ENCODE measurements at regions not wholly inside any gene's neighbourhood (a gene's known extent, or its start where the extent isn't known, plus 50 kb on each side); places are given as distances from the start of the nearest gene placed in this dataset.
A peak's percentile ranks its signal among the peaks of the same experiment; 100 is the strongest.

GRCh38 chr1:208387908-208388811, 144.0 kb upstream of the PLXNA2 start:
- DNase-seq (ENCODE audit: insufficient read length) (no peak), FAIRE-seq (no peak)
- TF ChIP-seq POLR2A (IDR thresholded peaks at IDR 0.05; ENCODE audit: low read depth, low read length) (no peak), TAF1 (IDR thresholded peaks at IDR 0.05; ENCODE audit: borderline replicate concordance, low read depth, low read length) (no peak), POLR2AphosphoS5 (IDR thresholded peaks at IDR 0.05; ENCODE audit: low read depth, low read length) (no peak)

DNA sequence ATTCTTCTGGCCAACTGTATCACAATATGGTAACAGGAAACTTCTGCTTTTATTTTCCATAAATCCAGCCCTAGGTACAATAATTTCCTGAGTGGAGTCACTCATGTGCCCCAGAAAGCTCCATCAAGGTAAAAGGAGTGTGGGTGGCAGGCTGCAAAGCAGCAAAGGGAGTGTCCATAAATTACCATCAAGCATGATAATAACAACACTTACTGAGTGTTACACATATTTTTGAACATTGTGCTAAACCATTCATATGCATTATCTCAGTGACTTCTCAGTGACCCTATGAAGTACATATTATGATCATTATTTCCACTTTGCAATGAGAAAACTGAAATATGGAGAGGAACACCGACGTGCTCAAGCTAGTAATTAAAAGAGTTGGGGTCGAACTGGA, 149.2 kb upstream of the PLXNA2 start:
- FAIRE-seq (no peak), DNase-seq (ENCODE audit: insufficient read length) (no peak)
- no peak for TF ChIP-seq POLR2AphosphoS5 (IDR thresholded peaks at IDR 0.05; ENCODE audit: low read depth, low read length)
- no peak for TF ChIP-seq TAF1 (IDR thresholded peaks at IDR 0.05; ENCODE audit: borderline replicate concordance, low read depth, low read length)
- no peak for TF ChIP-seq POLR2A (IDR thresholded peaks at IDR 0.05; ENCODE audit: low read depth, low read length)

DNA sequence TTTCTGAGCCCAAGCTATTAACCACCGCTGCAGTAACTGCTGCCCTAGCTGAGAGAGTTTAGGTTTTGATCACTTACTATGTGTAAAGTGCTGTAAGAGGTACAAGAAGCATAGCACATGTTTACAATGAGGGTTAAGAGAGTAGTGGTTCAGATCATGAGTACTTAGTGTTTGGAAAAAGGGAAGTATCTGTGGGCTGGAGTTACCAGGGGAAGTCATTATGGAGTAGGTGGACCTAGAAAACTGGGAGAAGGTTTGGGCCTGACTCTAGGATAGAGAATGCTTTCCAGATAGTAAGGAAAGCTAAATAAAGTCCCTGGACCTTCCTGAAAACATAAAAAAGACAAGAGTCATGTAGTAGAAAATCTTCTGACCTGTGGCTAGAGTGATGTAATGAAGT, 149.6 kb upstream of the PLXNA2 start:
- DNase-seq (ENCODE audit: insufficient read length) (no peak), FAIRE-seq (no peak)
- TF ChIP-seq TAF1 (IDR thresholded peaks at IDR 0.05; ENCODE audit: borderline replicate concordance, low read depth, low read length), result no peak
- TF ChIP-seq POLR2AphosphoS5 (IDR thresholded peaks at IDR 0.05; ENCODE audit: low read depth, low read length), result no peak
- no peak for TF ChIP-seq POLR2A (IDR thresholded peaks at IDR 0.05; ENCODE audit: low read depth, low read length)

GRCh38 chr1:208397286-208397685, 153.1 kb upstream of the PLXNA2 start:
- DNase-seq (ENCODE audit: insufficient read length) (no peak), FAIRE-seq (no peak)
- TF ChIP-seq POLR2AphosphoS5 (IDR thresholded peaks at IDR 0.05; ENCODE audit: low read depth, low read length) (no peak), POLR2A (IDR thresholded peaks at IDR 0.05; ENCODE audit: low read depth, low read length) (no peak), TAF1 (IDR thresholded peaks at IDR 0.05; ENCODE audit: borderline replicate concordance, low read depth, low read length) (no peak)

DNA sequence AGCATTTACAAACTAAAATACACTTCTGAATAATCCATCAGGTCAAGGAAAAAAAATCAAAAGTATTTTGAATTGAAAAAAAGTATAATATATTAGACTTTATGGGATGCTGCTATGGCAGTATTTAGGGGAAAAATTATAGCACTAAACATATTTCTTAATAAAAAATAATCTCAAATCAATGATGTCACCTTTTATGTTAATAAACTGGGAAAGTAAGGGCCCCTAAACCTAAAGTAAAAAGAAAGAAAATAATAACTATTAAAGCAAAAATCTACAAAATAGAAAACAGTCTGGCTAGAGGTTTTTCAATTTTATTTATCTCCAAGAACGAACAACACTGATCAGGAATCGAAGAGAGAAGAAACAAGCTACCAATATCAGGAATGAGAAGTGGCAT, 160.8 kb upstream of the PLXNA2 start:
- FAIRE-seq, result no peak

GRCh38 chr1:208409176-208409575, 165.0 kb upstream of the PLXNA2 start:
- no peak for FAIRE-seq
- no peak for DNase-seq (ENCODE audit: insufficient read length)
- no peak for TF ChIP-seq TAF1 (IDR thresholded peaks at IDR 0.05; ENCODE audit: borderline replicate concordance, low read depth, low read length)
- no peak for TF ChIP-seq POLR2AphosphoS5 (IDR thresholded peaks at IDR 0.05; ENCODE audit: low read depth, low read length)

More for the DNA sequence above, 160.8 kb upstream of the PLXNA2 start:
- DNase-seq (ENCODE audit: insufficient read length), result no peak
- TF ChIP-seq POLR2AphosphoS5 (IDR thresholded peaks at IDR 0.05; ENCODE audit: low read depth, low read length) (no peak), POLR2A (IDR thresholded peaks at IDR 0.05; ENCODE audit: low read depth, low read length) (no peak), TAF1 (IDR thresholded peaks at IDR 0.05; ENCODE audit: borderline replicate concordance, low read depth, low read length) (no peak)

DNA sequence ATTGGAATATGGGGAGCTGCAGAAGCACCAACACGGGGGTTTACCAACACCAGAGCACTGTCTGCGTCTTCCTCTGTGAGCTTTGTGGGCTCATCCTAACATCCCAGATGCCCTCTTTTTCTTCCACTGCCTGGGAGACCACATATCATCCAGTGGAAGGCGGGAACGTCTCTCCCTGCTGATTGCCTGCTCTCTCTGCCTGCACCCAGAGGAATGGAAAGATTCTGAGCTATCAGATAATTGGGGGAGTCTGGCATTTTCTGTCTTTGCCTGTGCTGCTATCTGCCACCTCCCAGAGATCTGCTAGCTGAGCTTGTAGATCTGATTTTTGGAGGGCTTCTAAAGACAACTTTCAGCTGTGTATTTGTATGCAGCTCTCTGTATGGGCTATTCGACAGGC, 166.2 kb upstream of the PLXNA2 start:
- DNase-seq (ENCODE audit: insufficient read length), result no peak
- no peak for FAIRE-seq
- no peak for TF ChIP-seq TAF1 (IDR thresholded peaks at IDR 0.05; ENCODE audit: borderline replicate concordance, low read depth, low read length)
- TF ChIP-seq POLR2AphosphoS5 (IDR thresholded peaks at IDR 0.05; ENCODE audit: low read depth, low read length), result no peak
- no peak for TF ChIP-seq POLR2A (IDR thresholded peaks at IDR 0.05; ENCODE audit: low read depth, low read length)

DNA sequence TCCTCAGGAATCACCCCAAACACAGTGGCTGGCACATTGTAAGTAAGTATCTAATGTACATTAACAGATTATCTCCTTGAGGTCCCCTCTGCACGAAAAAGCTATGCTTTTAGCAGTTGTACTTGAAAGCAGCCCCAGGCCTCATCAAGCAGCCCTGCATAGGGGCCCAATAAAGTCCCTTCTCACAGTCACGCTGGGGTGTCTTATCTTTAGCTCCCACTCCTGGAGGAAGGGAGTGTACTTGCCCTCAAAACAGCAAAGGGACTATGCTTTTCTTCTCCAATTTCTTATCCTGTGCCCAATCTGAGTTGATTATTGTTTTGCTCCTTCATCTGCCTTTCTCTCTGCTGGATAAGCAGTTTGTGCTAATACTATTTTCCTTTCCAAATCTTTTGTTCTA, 168.8 kb upstream of the PLXNA2 start:
- TF ChIP-seq POLR2AphosphoS5 (IDR thresholded peaks at IDR 0.05; ENCODE audit: low read depth, low read length) (no peak), POLR2A (IDR thresholded peaks at IDR 0.05; ENCODE audit: low read depth, low read length) (no peak), TAF1 (IDR thresholded peaks at IDR 0.05; ENCODE audit: borderline replicate concordance, low read depth, low read length) (no peak)
- DNase-seq (ENCODE audit: insufficient read length), result no peak
- no peak for FAIRE-seq

DNA sequence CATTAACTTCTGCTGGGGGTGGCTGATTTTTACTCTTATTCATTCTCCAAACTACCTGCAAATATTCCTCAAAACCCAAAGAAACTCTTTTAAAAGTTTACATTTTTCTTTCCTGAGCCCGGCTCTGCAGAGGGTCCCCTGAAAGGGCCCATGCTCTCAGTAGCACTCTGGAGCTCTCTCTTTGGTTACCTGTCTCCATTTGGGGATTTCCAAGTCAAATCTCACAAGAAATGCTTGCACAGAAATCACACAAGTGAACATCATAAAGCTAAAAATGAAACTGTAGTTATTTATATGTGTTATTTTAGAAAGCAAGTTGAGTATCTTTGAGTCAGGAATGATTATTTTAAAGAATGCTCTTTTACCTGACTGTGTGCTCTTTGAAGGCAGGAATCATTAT, 174.5 kb upstream of the PLXNA2 start:
- TF ChIP-seq POLR2A (IDR thresholded peaks at IDR 0.05; ENCODE audit: low read depth, low read length) (no peak), TAF1 (IDR thresholded peaks at IDR 0.05; ENCODE audit: borderline replicate concordance, low read depth, low read length) (no peak), POLR2AphosphoS5 (IDR thresholded peaks at IDR 0.05; ENCODE audit: low read depth, low read length) (no peak)
- no peak for FAIRE-seq

GRCh38 chr1:208419746-208420420, 175.7 kb upstream of the PLXNA2 start:
- TF ChIP-seq POLR2AphosphoS5 (IDR thresholded peaks at IDR 0.05; ENCODE audit: low read depth, low read length) (no peak), POLR2A (IDR thresholded peaks at IDR 0.05; ENCODE audit: low read depth, low read length) (no peak), TAF1 (IDR thresholded peaks at IDR 0.05; ENCODE audit: borderline replicate concordance, low read depth, low read length) (no peak)
- DNase-seq (ENCODE audit: insufficient read length), result no peak
- peak; percentile 79 for FAIRE-seq

More for the DNA sequence above, 174.5 kb upstream of the PLXNA2 start:
- DNase-seq (ENCODE audit: insufficient read length), result no peak

DNA sequence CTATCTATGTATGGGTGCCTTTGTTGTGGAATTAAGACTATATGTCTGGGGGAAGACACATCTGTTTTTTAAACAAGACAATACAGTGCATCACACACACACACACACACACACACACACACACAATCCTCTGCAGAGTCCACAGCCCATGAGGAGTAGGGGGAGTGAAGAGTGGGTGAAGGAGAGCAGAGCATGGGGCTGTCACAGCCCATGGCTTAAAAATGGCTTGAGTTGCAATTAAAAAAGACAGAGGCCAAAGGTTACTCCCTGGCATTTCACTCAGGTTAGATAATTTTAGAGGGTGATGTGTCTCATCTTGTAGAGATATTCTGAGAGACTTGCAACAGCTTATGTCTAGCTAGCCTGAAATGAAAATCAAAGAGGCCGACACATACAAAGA, 176.5 kb upstream of the PLXNA2 start:
- DNase-seq (ENCODE audit: insufficient read length) (no peak), FAIRE-seq (no peak)
- no peak for TF ChIP-seq POLR2A (IDR thresholded peaks at IDR 0.05; ENCODE audit: low read depth, low read length)
- TF ChIP-seq POLR2AphosphoS5 (IDR thresholded peaks at IDR 0.05; ENCODE audit: low read depth, low read length), result no peak
- TF ChIP-seq TAF1 (IDR thresholded peaks at IDR 0.05; ENCODE audit: borderline replicate concordance, low read depth, low read length), result no peak

DNA sequence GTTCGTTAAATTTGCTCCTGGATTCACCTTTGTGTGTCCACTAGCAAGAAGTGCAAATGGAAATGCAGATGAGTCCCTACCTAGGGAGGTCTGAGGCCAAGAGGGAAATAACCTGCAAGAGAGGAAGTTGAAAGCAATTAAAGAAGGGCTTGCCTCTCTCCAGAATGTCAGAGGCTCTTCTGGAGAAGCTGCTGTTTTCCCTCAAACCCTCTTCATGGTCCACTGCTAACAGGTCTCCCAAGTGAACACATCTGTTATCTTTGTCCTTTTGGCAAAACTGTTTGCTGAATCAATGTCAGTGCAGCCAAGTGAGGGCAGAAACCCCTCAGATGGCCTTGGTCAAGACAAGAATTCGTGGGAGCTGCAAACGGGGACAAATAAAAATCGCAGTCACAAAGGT, 177.3 kb upstream of the PLXNA2 start:
- FAIRE-seq (no peak), DNase-seq (ENCODE audit: insufficient read length) (no peak)

More for the DNA sequence above, 177.3 kb upstream of the PLXNA2 start:
- TF ChIP-seq POLR2A (IDR thresholded peaks at IDR 0.05; ENCODE audit: low read depth, low read length), result no peak
- no peak for TF ChIP-seq TAF1 (IDR thresholded peaks at IDR 0.05; ENCODE audit: borderline replicate concordance, low read depth, low read length)

Measured in GM12892 (cell line).